ENCODE measurements at regions not wholly inside any gene's neighbourhood (a gene's known extent, or its start where the extent isn't known, plus 50 kb on each side); places are given as distances from the start of the nearest gene placed in this dataset.
A peak's percentile ranks its signal among the peaks of the same experiment; 100 is the strongest.
"Not testable (repeated sequence)": the region's sequence is repeated elsewhere in the genome, so short reads cannot be mapped to it uniquely, and the experiment has no call there.

DNA sequence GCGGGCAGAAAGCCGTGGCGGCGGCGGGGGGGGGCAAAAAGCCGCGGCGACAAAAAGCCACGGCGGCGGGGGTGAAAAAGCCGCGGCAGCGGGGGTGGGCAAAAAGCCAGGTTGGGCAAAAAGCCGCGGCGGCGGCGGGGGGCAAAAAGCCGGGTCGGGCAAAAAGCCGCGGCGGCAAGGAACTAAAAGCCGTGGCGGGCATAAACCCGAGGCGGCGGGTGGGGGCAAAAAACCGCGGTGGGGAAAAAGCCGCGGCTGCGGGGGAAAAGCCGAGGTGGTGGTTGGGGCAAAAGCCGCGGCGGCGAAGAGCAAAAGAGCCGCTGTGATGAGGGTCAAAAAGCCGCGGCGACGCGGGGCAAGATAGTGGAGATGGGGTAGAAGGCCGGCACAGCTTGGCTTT lies 1834.2 kb downstream of the FOXD4L5 start:
- not testable (repeated sequence) for DNase-seq (ENCODE audit: low read depth in 2 of 2)

DNA sequence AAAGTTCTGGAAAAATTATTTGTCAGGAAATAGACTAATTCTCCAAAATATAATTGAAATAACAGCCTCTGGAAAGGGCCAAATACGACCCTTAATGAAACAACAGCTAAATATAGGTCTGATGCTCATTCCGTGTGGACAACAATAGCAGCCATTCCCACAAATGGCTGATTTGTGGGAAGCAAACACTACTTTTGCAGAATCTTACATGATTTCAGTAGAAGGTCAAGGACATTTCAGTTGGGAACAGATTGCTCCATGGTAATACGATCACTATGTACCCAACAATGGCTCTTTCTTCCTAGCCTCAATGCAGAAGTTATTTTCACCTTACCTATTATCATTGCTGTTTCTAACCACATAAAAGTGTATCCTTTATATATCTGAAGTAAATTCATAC lies 1859.9 kb downstream of the FOXD4L5 start:
- DNase-seq (ENCODE audit: low read depth in 2 of 2) = not testable (repeated sequence)

DNA sequence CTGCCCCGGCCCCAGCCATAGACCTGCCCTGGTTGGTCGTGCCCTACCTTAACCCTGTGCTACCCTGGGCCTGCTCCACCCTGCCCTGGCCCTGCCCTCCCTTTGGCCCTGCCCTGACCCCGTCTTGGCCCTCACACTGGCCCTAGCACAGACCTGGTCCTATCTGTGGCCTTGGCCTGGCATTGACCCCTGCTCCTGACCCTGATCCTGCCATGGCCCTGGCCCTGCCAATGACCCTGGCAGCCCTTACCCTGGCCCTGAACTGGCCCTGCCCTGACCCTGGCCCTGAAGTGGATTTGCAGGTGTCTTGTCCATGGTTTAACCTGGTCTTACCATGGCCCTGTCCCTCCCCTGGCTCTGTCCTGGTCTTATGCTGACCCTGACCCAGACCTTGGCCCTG lies 1894.1 kb downstream of the FOXD4L5 start:
- DNase-seq (ENCODE audit: low read depth in 2 of 2) = not testable (repeated sequence)

DNA sequence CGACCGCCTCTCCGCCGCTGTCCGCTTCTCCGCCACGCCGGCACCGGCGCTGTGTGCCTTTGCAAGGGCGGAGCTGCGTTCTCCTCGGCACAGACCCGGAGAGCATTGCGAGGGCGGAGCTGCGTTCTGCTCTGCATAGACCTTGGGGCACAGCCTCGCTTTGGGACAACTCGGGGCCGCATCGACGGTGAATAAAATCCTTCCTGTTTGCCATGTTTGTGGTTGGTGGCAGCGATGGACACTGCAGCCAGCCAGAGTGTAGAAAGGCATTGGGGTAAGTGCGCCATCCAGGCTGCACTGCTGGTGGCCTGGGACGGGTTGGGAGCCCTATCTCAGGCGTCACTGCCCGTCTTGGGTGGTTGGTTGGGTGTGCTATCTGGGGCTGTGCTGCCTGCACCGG lies 1899.5 kb downstream of the FOXD4L5 start:
- DNase-seq (ENCODE audit: low read depth in 2 of 2) = not testable (repeated sequence)

DNA sequence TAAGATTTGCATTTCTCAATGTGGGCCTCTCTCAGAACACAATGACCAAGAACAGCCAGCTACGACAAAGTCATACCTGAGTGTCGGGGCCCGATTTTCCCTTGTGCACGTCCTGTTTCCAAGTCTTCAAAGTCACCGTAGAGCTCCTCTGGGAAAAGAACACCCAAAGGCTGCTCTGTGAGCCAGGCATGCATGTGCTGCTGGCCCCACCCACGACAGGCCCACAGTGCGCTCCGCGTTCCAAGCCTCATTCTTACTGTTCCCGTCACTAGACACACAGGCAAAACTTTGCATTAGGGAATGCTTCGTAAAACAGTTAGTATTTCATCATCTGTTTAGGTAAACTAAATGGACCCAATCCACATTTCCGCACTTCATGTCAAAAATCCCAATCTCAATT lies 1905.1 kb downstream of the FOXD4L5 start:
- not testable (repeated sequence) for DNase-seq (ENCODE audit: low read depth in 2 of 2)

DNA sequence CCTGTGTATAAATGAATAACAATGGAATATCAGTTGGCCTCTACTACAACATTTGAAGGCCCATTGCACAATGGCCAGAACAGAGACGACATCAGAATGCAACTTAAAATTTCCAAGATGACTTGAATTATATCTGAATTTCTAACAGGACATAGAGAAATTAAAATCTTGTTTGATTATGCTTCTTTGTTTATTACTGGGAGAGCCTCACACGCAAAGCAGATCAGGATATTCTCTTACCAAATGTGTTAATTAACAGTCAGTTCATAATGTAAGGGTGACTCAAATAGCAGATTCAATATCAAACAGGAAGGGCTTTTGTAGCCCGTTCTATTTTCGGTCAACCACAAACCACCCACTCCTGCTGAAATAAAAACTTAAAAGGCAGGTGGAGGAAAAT lies 1930.8 kb downstream of the FOXD4L5 start:
- not testable (repeated sequence) for DNase-seq (ENCODE audit: low read depth in 2 of 2)

DNA sequence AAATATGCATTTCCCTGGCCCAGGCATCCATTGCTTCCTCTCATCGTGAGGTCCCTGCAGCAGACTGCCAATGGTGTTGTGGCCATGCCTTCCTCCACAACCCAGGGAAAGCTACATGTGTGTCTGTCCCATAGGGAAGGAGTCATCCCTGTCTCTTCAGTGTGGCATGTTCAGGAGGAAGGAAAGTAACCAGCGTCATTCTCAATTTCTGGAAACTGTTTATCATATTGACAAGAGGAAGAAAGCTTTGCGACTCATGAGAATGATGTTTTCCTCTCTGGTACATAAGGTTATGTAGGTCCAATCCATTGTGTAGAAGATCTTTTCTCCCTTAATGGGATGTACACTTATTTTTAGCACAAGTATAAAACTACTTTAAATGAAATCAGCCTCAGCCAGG lies 1937.7 kb downstream of the FOXD4L5 start:
- DNase-seq (ENCODE audit: low read depth in 2 of 2) = not testable (repeated sequence)

DNA sequence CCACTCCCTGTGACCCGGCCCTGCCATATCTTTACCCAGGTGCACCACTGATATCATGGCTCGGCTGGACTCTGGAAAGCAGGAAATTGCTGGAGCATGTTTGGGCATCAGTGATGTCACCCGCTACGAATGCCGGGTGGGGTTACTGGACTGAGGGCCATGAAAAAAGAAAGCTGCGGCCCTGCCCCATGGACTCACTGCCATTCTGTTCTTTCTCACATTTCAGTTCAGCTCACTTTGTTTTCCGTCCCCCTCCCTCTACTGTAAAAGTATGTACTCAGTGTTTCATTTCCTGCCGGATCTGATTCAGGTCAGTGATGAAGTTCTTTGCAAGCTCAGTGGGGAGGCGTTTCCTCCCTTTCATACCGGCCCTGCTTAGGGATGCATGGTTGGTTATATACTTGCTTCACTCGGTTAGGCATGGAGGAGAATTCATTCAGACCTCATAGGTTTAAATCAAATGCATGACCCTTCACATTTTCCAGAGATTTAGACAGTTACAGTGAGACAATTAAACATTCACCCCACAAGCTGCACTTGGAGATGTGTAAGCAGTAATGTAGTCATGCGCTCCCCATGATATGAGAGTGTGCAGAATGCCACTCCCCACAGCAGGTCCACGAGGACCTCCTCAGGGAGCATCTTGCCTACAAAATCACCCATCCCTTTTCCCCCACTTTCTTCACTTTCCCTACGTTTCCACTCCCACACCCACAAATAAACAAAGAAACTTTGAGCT lies 1938.5 kb downstream of the FOXD4L5 start:
- peak in 1 of 2 experiments; percentile 20 for DNase-seq (ENCODE audit: low read depth in 2 of 2)

DNA sequence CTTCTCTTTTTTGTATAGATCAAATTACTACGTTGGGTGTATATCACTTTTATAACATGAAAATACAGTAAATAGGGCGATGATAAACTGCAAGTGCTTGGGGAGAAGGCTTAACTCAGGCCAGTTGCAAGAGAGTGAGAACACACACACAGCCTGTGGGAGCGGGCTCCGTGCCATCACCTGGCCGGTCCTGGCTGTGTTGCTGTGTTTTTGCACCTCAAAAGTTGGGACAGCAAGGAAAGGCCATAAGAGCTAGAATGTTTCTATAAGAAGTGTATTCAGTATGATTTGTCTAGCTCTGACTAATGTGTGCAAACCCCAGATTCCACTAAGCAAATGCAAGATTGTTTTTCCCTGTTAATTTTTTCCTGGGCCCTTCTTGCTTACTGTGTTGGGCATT lies 1940.6 kb downstream of the FOXD4L5 start:
- not testable (repeated sequence) for DNase-seq (ENCODE audit: low read depth in 2 of 2)

DNA sequence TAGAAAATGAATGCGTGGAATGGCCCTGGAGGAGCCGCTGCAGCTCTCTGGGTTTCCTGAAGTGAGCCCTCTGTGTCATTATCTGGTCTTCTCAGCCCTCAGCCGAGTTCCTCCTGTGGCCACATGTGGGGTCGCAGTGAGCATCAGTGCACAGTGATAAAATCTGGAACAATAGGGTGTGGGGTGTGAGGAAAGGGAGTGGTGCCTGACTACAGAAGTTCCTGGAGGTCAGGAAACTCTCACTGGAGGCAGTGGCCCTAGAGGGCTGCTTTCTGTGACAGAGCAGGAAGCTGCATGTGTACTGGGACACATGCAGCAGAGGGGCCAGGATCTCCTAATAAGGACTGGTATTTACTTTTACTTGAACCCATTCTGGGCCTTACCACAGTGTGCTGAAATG lies 1942.5 kb downstream of the FOXD4L5 start:
- not testable (repeated sequence) for DNase-seq (ENCODE audit: low read depth in 2 of 2)

DNA sequence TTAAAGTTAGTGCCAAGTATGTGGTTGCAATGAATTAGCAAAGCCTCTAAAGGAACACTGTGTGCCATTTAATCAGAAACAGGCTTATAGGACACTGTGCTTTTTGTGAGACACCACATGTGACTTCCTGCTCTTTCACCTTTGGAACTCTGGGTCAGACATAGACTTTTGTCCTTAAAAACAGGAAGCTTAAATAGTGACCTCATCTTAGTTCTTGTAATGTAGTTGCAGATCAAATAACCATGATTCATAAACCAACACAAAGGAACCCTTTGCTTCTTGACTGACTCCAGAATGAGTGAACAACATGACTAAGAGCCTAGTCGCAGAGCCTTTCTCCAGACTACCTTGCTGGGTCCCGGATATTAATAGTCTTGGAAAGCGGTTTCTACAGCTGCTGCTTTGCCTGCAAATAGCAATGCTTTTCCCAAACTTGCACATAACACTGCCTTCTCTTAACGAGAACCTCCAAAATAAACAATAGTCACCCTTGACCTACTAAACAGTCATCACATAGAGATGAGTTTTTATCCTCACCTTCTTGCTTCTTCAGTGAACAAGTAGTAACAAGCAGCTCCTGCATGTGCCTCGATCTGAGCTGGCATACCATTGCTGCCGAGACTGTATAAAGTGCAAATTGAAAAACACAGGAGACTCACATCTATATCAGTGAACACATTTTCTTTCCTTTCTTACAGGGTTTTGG lies 1947.0 kb downstream of the FOXD4L5 start:
- DNase-seq (ENCODE audit: low read depth in 2 of 2) = not testable (repeated sequence)

DNA sequence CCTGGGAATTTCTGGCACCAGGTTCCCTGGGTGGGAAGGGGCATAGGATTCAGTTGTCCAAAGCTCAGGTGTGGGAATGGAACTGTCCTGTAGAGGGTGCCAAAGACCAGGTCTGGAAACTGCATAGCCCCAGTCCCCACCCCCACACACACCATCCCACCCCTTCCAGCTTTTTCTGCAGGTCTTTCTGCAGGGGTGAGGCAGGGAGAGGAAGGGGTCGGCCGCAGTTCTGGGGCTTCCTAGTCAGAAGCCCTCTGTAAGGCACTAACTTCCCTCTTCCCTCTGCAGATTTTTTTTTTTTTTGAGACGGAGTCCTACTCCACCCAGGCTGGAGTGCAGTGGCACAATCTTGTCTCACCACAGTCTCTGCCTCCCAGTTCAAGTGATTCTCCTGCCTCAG lies 1949.7 kb downstream of the FOXD4L5 start:
- DNase-seq (ENCODE audit: low read depth in 2 of 2) = not testable (repeated sequence)

DNA sequence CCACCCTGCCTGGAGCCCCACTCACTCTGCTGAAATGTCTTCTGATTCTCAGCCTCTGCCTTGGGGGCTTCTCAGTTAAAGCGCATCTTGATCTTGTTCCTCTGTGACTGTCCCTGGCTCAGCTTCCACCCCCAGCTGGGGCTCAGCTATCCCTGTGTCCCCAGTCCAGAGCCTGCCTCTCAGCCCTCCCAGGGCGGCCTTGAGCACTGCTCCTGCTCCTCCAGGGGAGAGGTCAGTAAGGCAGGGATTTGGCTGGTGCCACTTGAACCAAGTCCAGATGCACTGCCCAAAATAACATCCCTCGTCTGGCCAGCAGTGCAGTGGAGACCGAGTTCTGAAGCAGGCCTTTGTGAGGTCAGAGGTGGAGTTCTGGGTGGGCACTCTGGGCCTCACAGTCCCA lies 1950.8 kb downstream of the FOXD4L5 start:
- DNase-seq (ENCODE audit: low read depth in 2 of 2) = not testable (repeated sequence)

DNA sequence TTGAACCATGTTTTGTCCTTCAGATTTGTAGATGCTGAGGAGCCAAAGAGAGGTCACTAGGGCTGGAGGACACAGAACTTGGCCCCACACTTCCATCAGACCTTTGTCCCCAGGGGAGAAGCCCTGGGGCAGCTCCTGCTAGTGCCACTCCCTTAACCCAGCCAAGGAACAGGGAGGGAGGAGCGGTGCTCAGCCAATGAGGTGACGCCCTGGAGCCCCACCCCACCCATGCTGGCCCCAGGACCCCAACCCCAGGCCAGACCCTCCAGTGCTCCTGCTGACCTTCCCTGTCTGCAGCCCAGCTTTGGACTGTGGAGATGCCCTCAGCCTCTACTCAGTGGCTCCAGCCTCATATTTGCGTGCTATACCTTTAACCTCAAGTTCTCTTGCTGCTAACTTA lies 1951.9 kb downstream of the FOXD4L5 start:
- not testable (repeated sequence) for DNase-seq (ENCODE audit: low read depth in 2 of 2)

DNA sequence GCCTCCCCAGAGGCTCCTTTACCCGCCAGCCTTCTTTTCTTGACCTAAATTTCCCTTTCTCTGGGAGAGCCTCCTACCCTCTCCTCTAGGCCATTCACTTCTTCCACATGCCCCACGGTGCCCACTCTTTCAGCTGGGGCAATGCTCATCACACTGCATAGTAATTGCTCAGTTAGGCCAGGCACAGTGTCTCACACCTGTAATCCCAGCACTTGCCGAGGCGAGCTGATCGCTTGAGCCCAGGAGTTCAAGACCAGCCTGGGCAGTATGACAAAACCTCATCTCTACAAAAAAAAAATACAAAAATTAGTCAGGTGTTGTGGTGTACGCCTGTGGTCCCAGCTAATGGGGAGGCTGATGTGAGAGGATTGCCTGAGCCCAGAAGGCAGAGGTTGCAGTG lies 1956.7 kb downstream of the FOXD4L5 start:
- not testable (repeated sequence) for DNase-seq (ENCODE audit: low read depth in 2 of 2)

DNA sequence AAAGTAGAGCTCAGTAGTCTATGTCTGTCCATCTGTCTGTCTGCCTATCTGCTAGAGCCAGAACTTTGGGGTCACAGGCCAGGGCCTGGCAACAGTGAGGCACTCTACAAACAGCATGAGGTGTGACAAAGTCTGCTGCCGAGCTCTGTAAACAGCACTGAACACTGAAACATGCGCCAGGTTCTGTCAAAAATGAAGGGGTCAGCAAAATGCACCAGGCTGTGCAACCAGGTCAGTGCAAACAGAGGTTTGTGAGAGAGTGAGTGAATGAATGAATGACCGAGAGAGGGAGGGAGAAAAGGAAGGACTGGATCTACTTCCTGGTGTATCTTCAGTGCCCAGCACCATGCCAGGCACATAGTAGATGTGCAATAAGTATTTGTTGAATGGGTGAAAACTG lies 1957.8 kb downstream of the FOXD4L5 start:
- DNase-seq (ENCODE audit: low read depth in 2 of 2) = not testable (repeated sequence)

DNA sequence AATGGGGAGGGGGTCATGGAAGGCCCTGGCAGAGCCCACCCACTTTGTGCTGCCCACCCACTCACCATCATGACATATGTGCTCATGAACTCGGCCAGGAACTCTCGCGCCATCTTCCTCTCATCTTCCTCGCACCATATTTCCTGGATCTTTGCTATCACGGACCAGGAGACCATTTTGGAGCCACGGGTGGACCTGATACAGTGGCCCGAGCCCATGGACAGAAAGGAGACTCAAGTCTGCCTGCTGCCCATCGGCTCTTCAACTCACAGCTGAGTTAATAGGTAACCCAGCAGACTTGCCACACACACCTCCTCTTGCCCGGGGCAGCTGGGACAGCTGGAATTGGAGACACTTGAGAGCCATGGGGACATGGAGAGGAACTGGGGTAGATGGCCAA lies 1958.3 kb downstream of the FOXD4L5 start:
- DNase-seq (ENCODE audit: low read depth in 2 of 2) = not testable (repeated sequence)

DNA sequence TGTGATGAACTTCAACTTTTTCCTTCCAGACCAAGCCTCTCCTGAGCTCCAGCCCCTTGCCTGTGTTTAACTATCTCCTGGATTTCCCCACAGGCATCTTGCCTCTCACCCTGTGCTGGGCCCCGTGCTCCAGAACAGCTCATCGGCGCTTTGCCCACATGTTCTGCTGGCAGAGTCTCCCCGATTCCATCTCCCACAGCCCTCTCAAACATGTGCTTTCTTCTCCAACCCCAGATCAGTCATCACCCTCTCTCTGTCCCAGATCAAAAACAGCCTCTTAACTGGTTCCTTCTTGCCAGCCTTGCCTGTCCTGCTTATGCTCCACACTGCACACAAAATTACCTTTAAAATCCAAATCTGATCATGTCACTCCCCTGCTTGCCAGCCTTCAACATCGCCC lies 1959.3 kb downstream of the FOXD4L5 start:
- not testable (repeated sequence) for DNase-seq (ENCODE audit: low read depth in 2 of 2)

DNA sequence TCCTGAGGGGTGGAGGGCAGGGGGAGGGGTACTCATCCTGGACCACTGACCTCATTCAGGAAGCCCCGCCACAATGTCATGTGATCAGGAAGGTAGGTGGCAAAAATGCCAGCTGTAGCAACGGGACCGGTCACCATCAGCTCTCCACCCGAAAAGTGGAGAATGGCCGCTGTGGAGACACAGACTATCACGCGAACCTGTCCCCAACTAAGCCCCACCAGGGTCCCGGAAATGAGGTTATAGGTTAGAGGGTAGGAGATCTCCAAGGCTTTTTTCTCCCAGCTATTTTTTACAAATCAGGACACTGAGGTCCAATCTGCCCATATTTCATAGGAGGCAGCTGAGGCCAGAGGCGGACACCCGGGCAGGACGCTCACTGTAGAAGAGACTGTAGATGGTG lies 1966.9 kb downstream of the FOXD4L5 start:
- not testable (repeated sequence) for DNase-seq (ENCODE audit: low read depth in 2 of 2)

DNA sequence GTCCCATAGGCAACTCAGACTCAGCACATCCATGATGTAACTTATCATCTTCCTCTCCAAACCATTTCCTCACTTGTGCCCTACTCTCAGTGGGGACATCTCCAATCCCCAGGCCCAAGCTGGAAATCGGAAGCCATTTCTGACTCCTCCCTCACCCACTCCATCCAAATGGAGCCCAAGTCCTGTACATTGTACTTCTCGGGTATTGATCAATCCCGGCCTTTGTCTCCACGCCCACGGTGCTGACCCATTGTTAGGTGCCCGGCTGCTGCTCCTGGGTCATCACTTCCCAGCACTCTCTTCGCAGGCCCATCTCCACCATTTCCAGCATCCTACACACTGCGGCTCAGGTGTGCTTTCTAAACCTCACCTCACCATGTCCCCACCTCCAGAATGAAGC lies 1969.6 kb downstream of the FOXD4L5 start:
- DNase-seq (ENCODE audit: low read depth in 2 of 2) = not testable (repeated sequence)

DNA sequence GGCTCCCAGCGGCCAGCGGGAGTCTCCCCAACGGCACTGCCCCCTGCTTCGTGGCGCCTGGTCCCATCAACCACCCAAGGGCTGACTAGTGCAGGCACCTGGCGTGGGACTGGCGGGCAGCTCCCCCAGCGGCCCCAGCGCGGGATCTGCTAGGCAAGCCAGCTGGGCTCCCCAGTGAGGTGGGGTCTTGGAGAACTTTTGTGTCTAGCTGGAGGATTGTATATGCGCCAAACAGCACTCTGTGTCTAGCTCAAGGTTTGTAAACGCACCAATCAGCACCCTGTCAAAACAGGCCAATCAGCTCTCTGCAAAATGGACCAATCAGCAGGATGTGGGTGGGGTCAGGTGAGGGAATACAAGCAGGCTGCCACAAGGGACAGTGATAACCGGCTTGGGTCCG lies 1988.2 kb downstream of the FOXD4L5 start:
- DNase-seq (ENCODE audit: low read depth in 2 of 2) = not testable (repeated sequence)

DNA sequence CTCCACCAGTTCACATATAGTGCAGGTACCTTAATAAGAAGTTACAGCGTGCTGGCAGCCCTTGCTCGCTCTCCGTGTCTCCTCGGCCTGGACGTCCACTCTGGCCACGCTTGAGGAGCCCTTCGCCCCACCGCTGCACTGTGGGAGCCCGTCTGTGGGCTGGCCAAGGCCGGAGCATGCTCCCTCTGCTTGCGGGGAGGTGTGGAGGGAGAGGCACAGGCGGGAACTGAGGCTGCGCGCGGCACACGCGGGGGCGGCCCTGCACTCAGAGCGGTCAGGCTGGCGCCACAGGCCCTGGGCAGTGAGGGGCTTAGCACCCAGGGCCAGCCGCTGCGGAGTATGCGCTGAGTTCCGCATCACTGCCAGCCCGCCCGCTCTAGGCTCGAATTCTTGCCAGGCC lies 1988.6 kb downstream of the FOXD4L5 start:
- DNase-seq (ENCODE audit: low read depth in 2 of 2) = not testable (repeated sequence)

DNA sequence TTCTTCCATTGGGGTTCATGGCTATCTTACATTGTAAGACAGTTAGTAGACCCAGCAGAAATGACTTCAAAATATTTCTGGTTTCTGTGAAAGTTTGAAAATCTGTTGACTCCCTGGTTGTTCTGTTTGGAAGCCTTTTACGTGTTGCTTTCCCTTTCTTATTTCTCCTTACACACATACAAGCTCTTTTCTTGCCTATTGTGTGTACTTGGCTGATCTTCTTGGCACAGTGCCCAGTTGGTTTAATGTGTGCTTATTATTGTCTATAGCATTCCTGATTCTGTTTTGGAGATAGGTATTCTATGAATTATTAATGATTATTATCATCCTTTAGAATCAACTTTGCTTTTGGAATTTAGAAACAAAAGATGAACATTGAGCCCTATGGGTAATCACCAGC lies 1995.0 kb downstream of the FOXD4L5 start:
- DNase-seq (ENCODE audit: low read depth in 2 of 2) = not testable (repeated sequence)
